Naive thymus-derived CD4-positive, alpha-beta T cell (primary cell): ENCODE measurements at regions not wholly inside any gene's neighbourhood (a gene's known extent, or its start where the extent isn't known, plus 50 kb on each side); places are given as distances from the start of the nearest gene placed in this dataset.

Experiments used
- ATAC-seq: fragments of 150-1000 bp; cut with Tn5 transposase; 2 replicates; pipeline ENCODE4 v1.10.0; 2021; ENCODE audit warnings: mild to moderate bottlenecking, moderate library complexity
- CTCF ChIA-PET: fragments of 350-600 bp; sonication (Branson Sonifier 250); formaldehyde crosslinking; loops from one replicate; lab custom pipeline; 2021; ENCODE audit warnings: antibody characterized with exemption; lab: Charles Lee
- POLR2A ChIA-PET: fragments of 350-600 bp; sonication (Branson Sonifier 250); formaldehyde crosslinking; loops from one replicate; lab custom pipeline; 2021; ENCODE audit warnings: antibody characterized with exemption, inconsistent platforms; lab: Charles Lee
- DNase-seq, 9 donors: peaks; one replicate each; pipeline versions ENCODE4 v3.0.0 to v3.0.0-alpha.2; 2020 to 2022; ENCODE audit warnings: mixed read lengths in 1 of 9
- H3K27ac ChIP-seq: one replicate; pipeline ENCODE4 v1.7.0; 2013; ENCODE audit warnings: mild to moderate bottlenecking, low read depth, low read length, moderate library complexity
- H3K27me3 ChIP-seq, 2 donors: one replicate each; pipeline ENCODE4 v1.7.0; 2013; ENCODE audit warnings: low read length in 2 of 2, mild to moderate bottlenecking in 2 of 2, moderate library complexity in 2 of 2; ENCODE audit not compliant: control insufficient read depth in 2 of 2, insufficient read depth in 2 of 2
- H3K36me3 ChIP-seq, 3 experiments: 1 replicate in 2 of 3; 2 replicates in 1 of 3; pipeline ENCODE4 v1.7.0; 2013; ENCODE audit warnings: low read length in 3 of 3, mild to moderate bottlenecking in 3 of 3, moderate library complexity in 1 of 3; ENCODE audit not compliant: insufficient read depth in 3 of 3, control insufficient read depth in 2 of 3
- H3K4me1 ChIP-seq, 2 donors: one replicate each; pipeline ENCODE4 v1.7.0; 2013; ENCODE audit warnings: low read length in 2 of 2, mild to moderate bottlenecking in 2 of 2, moderate library complexity in 1 of 2; ENCODE audit not compliant: control insufficient read depth in 2 of 2, insufficient read depth in 2 of 2
- H3K4me3 ChIP-seq: 2 replicates; pipeline ENCODE4 v1.7.0; 2013; ENCODE audit warnings: mild to moderate bottlenecking, low read length
- H3K9me3 ChIP-seq, 3 experiments: 1 replicate in 2 of 3; 2 replicates in 1 of 3; pipeline ENCODE4 v1.7.0; 2013; ENCODE audit warnings: low read length in 3 of 3; ENCODE audit not compliant: control insufficient read depth in 2 of 3
- H3K27ac Mint-ChIP-seq, 9 donors: one replicate each; pipeline ENCODE4 v1.8.0; 2020 to 2022; ENCODE audit warnings: mixed read lengths in 9 of 9, mild to moderate bottlenecking in 8 of 9, moderate library complexity in 5 of 9, inconsistent platforms in 2 of 9
- H3K27me3 Mint-ChIP-seq, 5 donors: one replicate each; pipeline ENCODE4 v1.8.0; 2021 to 2022; ENCODE audit warnings: mixed read lengths in 5 of 5, mild to moderate bottlenecking in 1 of 5
- H3K36me3 Mint-ChIP-seq, 5 donors: one replicate each; pipeline ENCODE4 v1.8.0; 2020 to 2022; ENCODE audit warnings: mixed read lengths in 5 of 5, mild to moderate bottlenecking in 3 of 5, inconsistent platforms in 1 of 5
- H3K4me1 Mint-ChIP-seq, 7 donors: one replicate each; pipeline ENCODE4 v1.8.0; 2020 to 2022; ENCODE audit warnings: mixed read lengths in 7 of 7, mild to moderate bottlenecking in 3 of 7, inconsistent platforms in 1 of 7
- H3K4me3 Mint-ChIP-seq, 10 donors: one replicate each; pipeline ENCODE4 v1.8.0; 2020 to 2022; ENCODE audit warnings: mild to moderate bottlenecking in 10 of 10, mixed read lengths in 10 of 10, moderate library complexity in 6 of 10, inconsistent platforms in 2 of 10
- H3K9me3 Mint-ChIP-seq, 11 donors: one replicate each; pipeline ENCODE4 v1.8.0; 2020 to 2022; ENCODE audit warnings: mixed read lengths in 11 of 11, mild to moderate bottlenecking in 4 of 11, inconsistent platforms in 1 of 11, moderate library complexity in 1 of 11
- intact Hi-C, 2 donors: fragments of 100-400 bp; cut with micrococcal nuclease; formaldehyde crosslinking; loops; one replicate each; pipeline ENCODE4 v1.15.1; 2023

DNA sequence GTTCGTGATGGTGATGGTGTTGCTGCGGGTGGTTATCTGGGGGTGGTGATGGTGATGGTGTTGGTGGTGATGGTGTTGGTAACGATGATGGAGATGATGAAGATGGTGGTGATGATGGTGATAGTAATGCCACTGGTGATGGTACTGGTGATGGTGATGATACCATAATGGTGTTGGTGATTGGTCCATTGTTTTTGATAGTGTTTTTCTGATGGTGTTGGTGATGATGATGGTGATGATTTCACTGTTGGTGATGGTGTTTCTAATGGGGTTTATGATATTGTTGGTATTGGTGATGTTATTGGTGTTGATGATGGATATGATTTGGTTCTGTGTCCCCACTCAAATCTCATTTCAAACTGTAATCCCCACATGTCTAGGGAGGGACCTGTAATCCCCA lies 51.7 kb upstream of the PITRM1 start:
- Histone ChIP-seq H3K9me3 (no peaks in the 10 kb centered on the region), H3K36me3 (no peaks in the 10 kb centered on the region), H3K4me3 (no peak overlapping the region), H3K27ac (no peak overlapping the region), H3K4me1 (peaks cover 0 to 24% of the 10 kb centered on the region in 2 donors), H3K27me3 (no peaks in the 10 kb centered on the region)
- Mint-ChIP-seq H3K27me3 (peaks cover 0 to 28% (median 3%) of the 10 kb centered on the region in 5 donors), H3K9me3 (peaks cover 0 to 3% (median 0%) of the 10 kb centered on the region in 11 donors), H3K4me3 (no peak overlapping the region), H3K36me3 (peaks cover 0 to 2% (median 0%) of the 10 kb centered on the region in 5 donors), H3K27ac (no peak overlapping the region), H3K4me1 (peaks cover 6 to 16% (median 8%) of the 10 kb centered on the region in 7 donors)
- POLR2A ChIA-PET: no interaction called here
- no peak for DNase-seq
- no peak for ATAC-seq
- intact Hi-C loops: no loop called here
- CTCF ChIA-PET: no interaction called here

DNA sequence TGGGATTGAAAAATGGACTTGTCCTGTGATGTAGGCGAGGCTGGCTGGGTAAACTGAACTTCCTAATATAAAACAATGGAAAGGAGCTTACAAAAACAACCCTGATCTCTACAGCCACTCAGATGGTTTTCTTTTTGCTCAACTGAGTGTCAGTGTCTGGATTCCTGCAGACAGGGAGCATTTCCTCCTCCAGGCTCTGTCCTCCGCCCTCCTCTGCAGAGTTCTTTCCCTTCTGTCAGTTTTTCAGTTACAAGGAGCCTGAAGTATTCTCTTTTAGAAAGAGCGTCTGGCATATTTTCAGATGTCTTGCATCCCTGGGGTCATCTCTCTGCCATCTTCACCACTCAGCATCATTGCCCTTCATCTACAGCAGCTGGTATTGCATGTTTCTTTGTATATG lies 50.0 kb upstream of the PITRM1 start:
- no peaks in the 10 kb centered on the region for H3K27me3 ChIP-seq
- Mint-ChIP-seq H3K4me1 (peaks cover under 1 to 6% (median 2%) of the 10 kb centered on the region in 7 donors), H3K4me3 (no peak overlapping the region), H3K9me3 (peaks cover 0 to 10% (median 0%) of the 10 kb centered on the region in 11 donors), H3K27me3 (peaks cover 0 to 18% (median 10%) of the 10 kb centered on the region in 5 donors), H3K27ac (no peak overlapping the region), H3K36me3 (peaks cover 0 to 4% (median 0%) of the 10 kb centered on the region in 5 donors)
- H3K27ac ChIP-seq: no peak overlapping the region
- H3K9me3 ChIP-seq: no peaks in the 10 kb centered on the region
- no peaks in the 10 kb centered on the region for H3K36me3 ChIP-seq
- H3K4me3 ChIP-seq: no peak overlapping the region
- DNase-seq (no peak), ATAC-seq (no peak)
- ChIA-PET POLR2A (no interaction called here), CTCF (no interaction called here)
- peaks cover 0 to 7% of the 10 kb centered on the region in 2 donors for H3K4me1 ChIP-seq
- intact Hi-C loops: no loop called here
